ENCODE measurements at regions not wholly inside any gene's neighbourhood (a gene's known extent, or its start where the extent isn't known, plus 50 kb on each side); places are given as distances from the start of the nearest gene placed in this dataset.

DNA sequence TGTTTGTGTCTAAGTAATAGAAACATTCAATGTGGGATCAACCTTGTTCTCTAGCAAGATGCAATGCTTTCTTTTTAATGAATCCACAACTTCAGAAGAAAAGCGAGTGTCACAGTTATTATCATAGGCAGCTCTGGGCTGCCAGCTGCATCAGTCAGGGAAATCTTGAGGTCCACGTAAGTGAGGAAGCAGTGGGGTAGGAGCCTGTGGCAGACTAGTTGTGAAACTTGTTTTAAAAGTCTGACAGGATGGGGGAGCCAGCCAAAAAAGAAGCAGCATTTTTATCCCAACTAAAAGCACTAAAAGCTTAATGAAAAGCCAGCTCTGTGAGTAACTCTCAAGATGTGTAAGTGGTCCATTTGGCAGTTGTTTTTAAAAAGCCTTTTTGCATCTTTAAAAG, 113.1 kb downstream of the ZNF326 start:
- ChIA-PET CTCF (no interaction called here), POLR2A (no interaction called here)

DNA sequence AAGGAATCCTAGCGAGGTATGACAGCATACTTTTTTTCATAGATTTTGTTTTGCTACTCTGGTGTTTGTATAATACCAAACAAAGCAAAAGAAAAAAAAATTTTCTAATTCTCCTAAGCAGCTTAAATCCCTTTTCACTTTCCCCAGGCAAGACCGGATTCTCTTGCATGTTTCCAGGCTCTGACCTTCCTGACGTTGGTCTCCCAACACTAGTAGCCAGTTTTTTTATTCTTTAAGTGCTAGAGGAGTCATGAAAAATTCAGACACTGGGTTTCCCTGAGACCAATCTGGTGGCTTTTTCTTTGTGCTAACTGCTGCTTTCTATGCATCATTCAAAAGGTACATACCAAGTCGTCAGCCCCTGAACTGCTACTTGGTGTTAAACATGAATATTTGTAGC, 111.4 kb downstream of the ZNF326 start:
- POLR2A ChIA-PET, result no interaction called here

DNA sequence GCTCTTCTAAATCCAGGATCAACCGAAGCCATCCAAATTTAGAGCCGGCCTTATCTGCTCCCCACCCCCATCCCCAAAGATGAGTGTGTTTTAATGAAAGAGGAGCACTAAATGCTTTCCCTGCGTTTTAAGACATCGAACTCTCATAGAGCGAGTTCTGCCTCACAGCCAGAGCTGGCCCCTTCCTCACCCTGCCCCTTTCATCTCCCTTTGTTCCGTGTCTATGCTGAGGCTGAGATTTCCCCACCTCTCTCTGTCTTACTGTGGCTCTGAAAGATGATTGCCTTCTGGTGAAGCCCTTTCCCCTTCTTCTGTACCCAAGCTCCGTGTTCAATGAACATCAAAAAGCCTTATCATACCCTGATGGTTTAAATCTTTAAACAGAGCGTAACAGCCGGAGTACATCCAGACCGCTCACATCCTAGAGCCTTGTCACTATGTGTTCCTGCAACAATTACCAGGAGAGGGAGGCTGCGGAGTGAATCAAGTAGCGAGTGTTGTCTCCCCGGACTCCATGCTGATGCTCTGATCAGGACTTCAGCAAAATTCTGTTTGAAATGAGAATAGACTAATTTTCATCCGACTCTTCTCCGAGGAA, 110.1 kb downstream of the ZNF326 start:
- ChIA-PET POLR2A (no interaction called here), CTCF (no interaction called here)

More for the DNA sequence above, 111.4 kb downstream of the ZNF326 start:
- CTCF ChIA-PET, result no interaction called here

DNA sequence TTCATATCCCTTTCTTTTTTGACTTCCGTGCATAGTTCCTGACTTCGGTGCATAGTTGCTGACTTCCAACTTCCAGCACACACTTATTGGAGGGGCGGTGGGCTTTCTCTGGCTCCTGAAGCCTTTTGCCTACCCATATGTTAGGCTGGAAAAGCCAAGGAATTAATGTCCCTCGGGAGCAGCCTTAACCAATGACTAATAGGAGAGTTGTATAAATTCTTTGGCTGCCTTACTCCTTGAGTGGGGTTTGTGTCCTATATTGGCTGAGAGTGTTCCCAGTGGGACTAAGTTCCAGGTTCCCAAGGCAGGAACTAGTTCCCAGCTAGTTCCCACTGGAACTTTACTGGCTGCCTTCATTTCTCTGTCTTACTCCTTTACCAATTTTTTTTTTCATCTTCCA, 105.7 kb downstream of the ZNF326 start:
- POLR2A ChIA-PET, result no interaction called here
- CTCF ChIA-PET, result no interaction called here

DNA sequence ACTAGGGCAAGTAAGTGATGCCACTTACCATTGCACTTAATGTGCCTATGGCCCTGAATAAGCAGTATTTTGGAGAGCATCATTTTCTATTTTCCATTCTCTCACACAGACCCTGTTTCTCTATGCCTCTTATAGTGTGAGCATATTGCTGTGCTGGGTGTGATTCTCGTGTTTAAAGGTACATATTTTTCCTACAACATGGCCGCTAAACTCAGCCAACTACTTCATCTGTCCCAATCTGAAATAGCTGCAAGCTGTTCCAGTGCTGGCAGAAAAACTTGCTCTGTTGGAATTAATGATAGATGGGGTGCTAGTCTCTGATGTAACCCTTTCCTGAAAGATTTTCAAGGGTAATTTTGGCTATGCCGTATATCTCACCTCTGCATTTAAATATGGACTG, 97.5 kb downstream of the ZNF326 start:
- ChIA-PET CTCF (no interaction called here), POLR2A (no interaction called here)
